ENCODE measurements at regions not wholly inside any gene's neighbourhood (a gene's known extent, or its start where the extent isn't known, plus 50 kb on each side); places are given as distances from the start of the nearest gene placed in this dataset.

DNA sequence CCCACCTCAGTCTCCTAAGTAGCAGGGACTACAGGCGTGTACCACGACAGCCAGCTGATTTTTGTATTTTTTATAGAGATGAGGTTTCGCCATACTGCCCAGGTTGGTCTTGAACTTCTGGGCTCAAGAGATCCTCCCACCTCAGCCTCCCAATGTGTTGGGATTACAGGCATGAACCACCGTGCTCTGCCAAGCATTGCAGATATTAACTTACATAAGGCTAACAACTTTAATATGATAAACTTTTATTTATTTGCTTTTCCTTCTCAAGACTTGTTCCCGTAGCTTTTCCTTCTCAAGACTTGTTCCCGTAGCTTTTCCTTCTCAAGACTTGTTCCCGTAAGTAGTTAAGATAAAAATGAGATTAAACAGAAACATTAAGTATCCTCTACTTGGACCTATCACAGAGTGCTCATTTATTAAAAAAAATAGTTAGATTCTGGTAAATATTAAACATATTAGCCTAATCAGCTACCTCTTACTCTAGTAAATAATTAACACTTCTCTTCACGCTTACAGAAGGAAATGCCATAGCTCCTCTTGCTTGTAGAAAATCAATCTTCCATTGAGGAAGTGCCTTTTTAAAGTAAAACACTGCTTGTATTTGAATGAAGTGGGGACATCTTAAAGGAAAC lies 157.7 kb upstream of the KITLG start:
- TF ChIP-seq, protein P1, sequence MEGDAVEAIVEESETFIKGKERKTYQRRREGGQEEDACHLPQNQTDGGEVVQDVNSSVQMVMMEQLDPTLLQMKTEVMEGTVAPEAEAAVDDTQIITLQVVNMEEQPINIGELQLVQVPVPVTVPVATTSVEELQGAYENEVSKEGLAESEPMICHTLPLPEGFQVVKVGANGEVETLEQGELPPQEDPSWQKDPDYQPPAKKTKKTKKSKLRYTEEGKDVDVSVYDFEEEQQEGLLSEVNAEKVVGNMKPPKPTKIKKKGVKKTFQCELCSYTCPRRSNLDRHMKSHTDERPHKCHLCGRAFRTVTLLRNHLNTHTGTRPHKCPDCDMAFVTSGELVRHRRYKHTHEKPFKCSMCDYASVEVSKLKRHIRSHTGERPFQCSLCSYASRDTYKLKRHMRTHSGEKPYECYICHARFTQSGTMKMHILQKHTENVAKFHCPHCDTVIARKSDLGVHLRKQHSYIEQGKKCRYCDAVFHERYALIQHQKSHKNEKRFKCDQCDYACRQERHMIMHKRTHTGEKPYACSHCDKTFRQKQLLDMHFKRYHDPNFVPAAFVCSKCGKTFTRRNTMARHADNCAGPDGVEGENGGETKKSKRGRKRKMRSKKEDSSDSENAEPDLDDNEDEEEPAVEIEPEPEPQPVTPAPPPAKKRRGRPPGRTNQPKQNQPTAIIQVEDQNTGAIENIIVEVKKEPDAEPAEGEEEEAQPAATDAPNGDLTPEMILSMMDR (IDR thresholded peaks at IDR 0.05), result no peak
- TF ChIP-seq EZH2 (IDR thresholded peaks at IDR 0.05) (no peak), EZH2phosphoT487 (IDR thresholded peaks at IDR 0.05) (no peak)
